Caco-2 (cell line): ENCODE measurements at regions not wholly inside any gene's neighbourhood (a gene's known extent, or its start where the extent isn't known, plus 50 kb on each side); places are given as distances from the start of the nearest gene placed in this dataset.

ENCODE experiments used
- BruUV-seq: library from RNA; stranded (reverse); fragments of 400-500 nt; replicated peaks from 2 replicates; lab custom pipeline; 2021; lab: Mats Ljungman, UMichigan
- CTCF ChIA-PET: fragments of 300-600 bp; sonication (Branson Sonifier 250); formaldehyde crosslinking; loops from one replicate; lab custom pipeline; 2022; ENCODE audit warnings: antibody characterized with exemption; lab: Charles Lee
- POLR2A ChIA-PET: fragments of 300-600 bp; sonication (Branson Sonifier 250); formaldehyde crosslinking; loops from one replicate; lab custom pipeline; 2022; ENCODE audit warnings: antibody characterized with exemption; lab: Charles Lee
- DNase-seq, 2 experiments: peaks; one replicate each; pipeline versions ENCODE4 v3.0.0 to v3.0.0-alpha.2; 2020 to 2022
- H3K27me3 ChIP-seq: replicated peaks from 2 replicates; pipeline ENCODE4 v1.6.0; 2011; ENCODE audit warnings: low read length; ENCODE audit not compliant: control insufficient read depth, insufficient read depth
- H3K36me3 ChIP-seq: 2 replicates; pipeline ENCODE4 v1.5.1; 2011; ENCODE audit warnings: low read length; ENCODE audit not compliant: control insufficient read depth, insufficient read depth
- H3K4me1 ChIP-seq: fragments of 250-450 bp; sonication (Bioruptor Pico); 2 replicates; pipeline ENCODE4 v1.5.1; 2020; ENCODE audit warnings: mild to moderate bottlenecking
- H3K4me3 ChIP-seq: 2 replicates; pipeline ENCODE4 v1.5.1; 2011; ENCODE audit warnings: low read depth, mild to moderate bottlenecking, control low read depth, low read length
- H3K9me3 ChIP-seq: fragments of 250-450 bp; sonication (Bioruptor Pico); 2 replicates; pipeline ENCODE4 v1.5.1; 2020; ENCODE audit warnings: mild to moderate bottlenecking, moderate library complexity
- H3K27ac Mint-ChIP-seq: one replicate; pipeline ENCODE4 v1.8.0; 2022; ENCODE audit warnings: mixed read lengths; ENCODE audit not compliant: unreplicated experiment
- H3K27me3 Mint-ChIP-seq: one replicate; pipeline ENCODE4 v1.8.0; 2022; ENCODE audit warnings: mixed read lengths; ENCODE audit not compliant: insufficient read depth, unreplicated experiment
- H3K36me3 Mint-ChIP-seq: one replicate; pipeline ENCODE4 v1.8.0; 2022; ENCODE audit warnings: mild to moderate bottlenecking, mixed read lengths; ENCODE audit not compliant: insufficient read depth, unreplicated experiment
- H3K4me1 Mint-ChIP-seq: one replicate; pipeline ENCODE4 v1.8.0; 2022; ENCODE audit warnings: low read depth, mixed read lengths; ENCODE audit not compliant: unreplicated experiment
- H3K4me3 Mint-ChIP-seq: one replicate; pipeline ENCODE4 v1.8.0; 2022; ENCODE audit warnings: mild to moderate bottlenecking, moderate library complexity, mixed read lengths; ENCODE audit not compliant: unreplicated experiment
- H3K9me3 Mint-ChIP-seq: one replicate; pipeline ENCODE4 v1.8.0; 2022; ENCODE audit warnings: mixed read lengths; ENCODE audit not compliant: unreplicated experiment
- CTCF ChIP-seq, 2 experiments: fragments of 200-600 bp in 1 of 2; IDR thresholded peaks; 1 replicate in 1 of 2; 2 replicates in 1 of 2; pipeline versions ENCODE4 v1.5.1 to v1.8.0; 2011 to 2022; ENCODE audit warnings: antibody characterized with exemption in 1 of 2, control low read depth in 1 of 2, inconsistent platforms in 1 of 2, low read depth in 1 of 2, low read length in 1 of 2, mild to moderate bottlenecking in 1 of 2, moderate library complexity in 1 of 2; ENCODE audit not compliant: insufficient read depth in 1 of 2, severe bottlenecking in 1 of 2, unreplicated experiment in 1 of 2
- intact Hi-C: fragments of 100-400 bp; cut with micrococcal nuclease; formaldehyde crosslinking; loops from one replicate; pipeline ENCODE4 v1.10.0; 2022; ENCODE audit not compliant: unreplicated experiment

- no peak for TF ChIP-seq CTCF (IDR thresholded peaks at IDR 0.05; ENCODE audit: insufficient read depth in 1 of 2, low read depth in 1 of 2, low read length in 1 of 2, severe bottlenecking in 1 of 2, unreplicated experiment in 1 of 2)
- Mint-ChIP-seq H3K27me3 (peaks cover 4% of the 10 kb centered on the region), H3K4me1 (no peaks in the 10 kb centered on the region), H3K9me3 (no peaks in the 10 kb centered on the region), H3K27ac (no peak overlapping the region), H3K36me3 (no peaks in the 10 kb centered on the region), H3K4me3 (no peak overlapping the region)
- POLR2A ChIA-PET, result no interaction called here
- intact Hi-C loops, result no loop called here
- DNase-seq, result no peak
- CTCF ChIA-PET, result no interaction called here
- Histone ChIP-seq H3K4me3 (no peak overlapping the region), H3K9me3 (0 out of 2 replicates have a peak, but pooled peaks cover 3% of the 10 kb centered on the region), H3K4me1 (no peaks in the 10 kb centered on the region), H3K36me3 (no peaks in the 10 kb centered on the region), H3K27me3 (no peaks in the 10 kb centered on the region; the same call in 1 of the 2 replicates)
- BruUV-seq, result no TSS peak
Measured at GRCh38 chr11:134617360-134617759, 205.3 kb upstream of the B3GAT1 start.

- H3K4me1 ChIP-seq, result no peaks in the 10 kb centered on the region
- 0 out of 2 replicates have a peak, but pooled peaks cover 3% of the 10 kb centered on the region for H3K9me3 ChIP-seq
- intact Hi-C loops, result no loop called here
- POLR2A ChIA-PET, result no interaction called here
- Mint-ChIP-seq H3K27me3 (peaks cover 4% of the 10 kb centered on the region), H3K4me1 (no peaks in the 10 kb centered on the region), H3K9me3 (no peaks in the 10 kb centered on the region), H3K4me3 (no peak overlapping the region), H3K27ac (no peak overlapping the region), H3K36me3 (no peaks in the 10 kb centered on the region)
- CTCF ChIA-PET, result no interaction called here
- no peaks in the 10 kb centered on the region for H3K36me3 ChIP-seq
- no peak overlapping the region for H3K4me3 ChIP-seq
- no peak for TF ChIP-seq CTCF (IDR thresholded peaks at IDR 0.05; ENCODE audit: insufficient read depth in 1 of 2, low read depth in 1 of 2, low read length in 1 of 2, severe bottlenecking in 1 of 2, unreplicated experiment in 1 of 2)
- no peak for DNase-seq
- H3K27me3 ChIP-seq, result no peaks in the 10 kb centered on the region; the same call in 1 of the 2 replicates
- no TSS peak for BruUV-seq
Measured at GRCh38 chr11:134616038-134616437, 204.0 kb upstream of the B3GAT1 start.

- H3K4me3 ChIP-seq, result no peak overlapping the region
- no peaks in the 10 kb centered on the region for H3K9me3 Mint-ChIP-seq
- no peaks in the 10 kb centered on the region for H3K36me3 Mint-ChIP-seq
- intact Hi-C loops, result no loop called here
- no TSS peak for BruUV-seq
- H3K4me1 Mint-ChIP-seq, result no peaks in the 10 kb centered on the region
- POLR2A ChIA-PET, result no interaction called here
- no peak for DNase-seq
- H3K4me3 Mint-ChIP-seq, result no peak overlapping the region
- no peaks in the 10 kb centered on the region for H3K4me1 ChIP-seq
- peaks cover 4% of the 10 kb centered on the region for H3K27me3 Mint-ChIP-seq
- no peak for TF ChIP-seq CTCF (IDR thresholded peaks at IDR 0.05; ENCODE audit: insufficient read depth in 1 of 2, low read depth in 1 of 2, low read length in 1 of 2, severe bottlenecking in 1 of 2, unreplicated experiment in 1 of 2)
- no peak overlapping the region for H3K27ac Mint-ChIP-seq
- H3K9me3 ChIP-seq, result 0 out of 2 replicates have a peak, but pooled peaks cover 3% of the 10 kb centered on the region
- H3K36me3 ChIP-seq, result no peaks in the 10 kb centered on the region
- CTCF ChIA-PET, result no interaction called here
- H3K27me3 ChIP-seq, result no peaks in the 10 kb centered on the region; the same call in 1 of the 2 replicates
Measured at GRCh38 chr11:134615041-134615615, 203.1 kb upstream of the B3GAT1 start.
